ENCODE measurements at regions not wholly inside any gene's neighbourhood (a gene's known extent, or its start where the extent isn't known, plus 50 kb on each side); places are given as distances from the start of the nearest gene placed in this dataset.

GRCh38 chr3:78041486-78041885 lies 1001.6 kb downstream of the ROBO2 start:
- no peak for DNase-seq (ENCODE audit: low spot score in 2 of 2)
- H3K4me3 ChIP-seq (ENCODE audit: low read depth, poor library complexity, severe bottlenecking), result no peak overlapping the region
- intact Hi-C loops (cut with DNase I; ENCODE audit: low total_unique reads), result no loop called here
- TF ChIP-seq, protein P1, sequence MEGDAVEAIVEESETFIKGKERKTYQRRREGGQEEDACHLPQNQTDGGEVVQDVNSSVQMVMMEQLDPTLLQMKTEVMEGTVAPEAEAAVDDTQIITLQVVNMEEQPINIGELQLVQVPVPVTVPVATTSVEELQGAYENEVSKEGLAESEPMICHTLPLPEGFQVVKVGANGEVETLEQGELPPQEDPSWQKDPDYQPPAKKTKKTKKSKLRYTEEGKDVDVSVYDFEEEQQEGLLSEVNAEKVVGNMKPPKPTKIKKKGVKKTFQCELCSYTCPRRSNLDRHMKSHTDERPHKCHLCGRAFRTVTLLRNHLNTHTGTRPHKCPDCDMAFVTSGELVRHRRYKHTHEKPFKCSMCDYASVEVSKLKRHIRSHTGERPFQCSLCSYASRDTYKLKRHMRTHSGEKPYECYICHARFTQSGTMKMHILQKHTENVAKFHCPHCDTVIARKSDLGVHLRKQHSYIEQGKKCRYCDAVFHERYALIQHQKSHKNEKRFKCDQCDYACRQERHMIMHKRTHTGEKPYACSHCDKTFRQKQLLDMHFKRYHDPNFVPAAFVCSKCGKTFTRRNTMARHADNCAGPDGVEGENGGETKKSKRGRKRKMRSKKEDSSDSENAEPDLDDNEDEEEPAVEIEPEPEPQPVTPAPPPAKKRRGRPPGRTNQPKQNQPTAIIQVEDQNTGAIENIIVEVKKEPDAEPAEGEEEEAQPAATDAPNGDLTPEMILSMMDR (IDR thresholded peaks at IDR 0.05), result no peak
- no peak for TF ChIP-seq POLR2A (IDR thresholded peaks at IDR 0.05)
- 49 to 63% methylated on average over 1 of the region's 1 CpG for WGBS, 2 donors

- no peak overlapping the region for H3K4me3 ChIP-seq (ENCODE audit: low read depth, poor library complexity, severe bottlenecking)
- no peak for DNase-seq (ENCODE audit: low spot score in 2 of 2)
- WGBS, 2 donors, result 84 to 89% methylated on average over 6 of the region's 6 CpGs
- TF ChIP-seq, protein P1 (IDR thresholded peaks at IDR 0.05), result no peak
- no peak for TF ChIP-seq POLR2A (IDR thresholded peaks at IDR 0.05)
- intact Hi-C loops (cut with DNase I; ENCODE audit: low total_unique reads), result no loop called here
Measured at GRCh38 chr3:78046566-78046965, 1006.7 kb downstream of the ROBO2 start.

DNA sequence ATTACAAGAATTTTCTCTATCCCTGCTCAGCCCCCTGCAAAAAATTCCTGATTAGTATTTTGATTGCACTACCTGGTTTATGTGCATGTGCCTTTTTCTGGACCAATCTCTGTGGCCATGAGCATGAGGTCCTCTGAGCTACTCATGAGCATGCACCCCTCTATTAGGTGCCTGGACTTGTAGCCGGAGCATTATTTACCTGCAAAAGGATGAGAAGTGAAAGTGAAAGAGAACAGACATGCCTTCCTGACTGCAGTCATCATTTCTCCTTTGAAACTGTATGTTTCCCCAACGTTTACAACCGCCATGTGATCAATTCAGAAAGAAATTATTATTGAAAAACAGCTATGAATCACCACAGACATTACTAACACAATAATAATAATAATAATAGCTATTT lies 1008.8 kb downstream of the ROBO2 start:
- intact Hi-C loops (cut with DNase I; ENCODE audit: low total_unique reads), result no loop called here
- 63 to 64% methylated on average over 3 of the region's 3 CpGs for WGBS, 2 donors
- no peak overlapping the region for H3K4me3 ChIP-seq (ENCODE audit: low read depth, poor library complexity, severe bottlenecking)
- TF ChIP-seq POLR2A (IDR thresholded peaks at IDR 0.05), result no peak
- TF ChIP-seq, protein P1 (IDR thresholded peaks at IDR 0.05), result no peak
- DNase-seq (ENCODE audit: low spot score in 2 of 2), result no peak

- WGBS, 2 donors, result 33 to 43% methylated on average over 4 of the region's 4 CpGs
- TF ChIP-seq, protein P1 (IDR thresholded peaks at IDR 0.05), result no peak
- TF ChIP-seq POLR2A (IDR thresholded peaks at IDR 0.05), result no peak
- no peak overlapping the region for H3K4me3 ChIP-seq (ENCODE audit: low read depth, poor library complexity, severe bottlenecking)
- no peak for DNase-seq (ENCODE audit: low spot score in 2 of 2)
- intact Hi-C loops (cut with DNase I; ENCODE audit: low total_unique reads), result no loop called here
Measured at GRCh38 chr3:78049521-78049920, 1009.6 kb downstream of the ROBO2 start.

DNA sequence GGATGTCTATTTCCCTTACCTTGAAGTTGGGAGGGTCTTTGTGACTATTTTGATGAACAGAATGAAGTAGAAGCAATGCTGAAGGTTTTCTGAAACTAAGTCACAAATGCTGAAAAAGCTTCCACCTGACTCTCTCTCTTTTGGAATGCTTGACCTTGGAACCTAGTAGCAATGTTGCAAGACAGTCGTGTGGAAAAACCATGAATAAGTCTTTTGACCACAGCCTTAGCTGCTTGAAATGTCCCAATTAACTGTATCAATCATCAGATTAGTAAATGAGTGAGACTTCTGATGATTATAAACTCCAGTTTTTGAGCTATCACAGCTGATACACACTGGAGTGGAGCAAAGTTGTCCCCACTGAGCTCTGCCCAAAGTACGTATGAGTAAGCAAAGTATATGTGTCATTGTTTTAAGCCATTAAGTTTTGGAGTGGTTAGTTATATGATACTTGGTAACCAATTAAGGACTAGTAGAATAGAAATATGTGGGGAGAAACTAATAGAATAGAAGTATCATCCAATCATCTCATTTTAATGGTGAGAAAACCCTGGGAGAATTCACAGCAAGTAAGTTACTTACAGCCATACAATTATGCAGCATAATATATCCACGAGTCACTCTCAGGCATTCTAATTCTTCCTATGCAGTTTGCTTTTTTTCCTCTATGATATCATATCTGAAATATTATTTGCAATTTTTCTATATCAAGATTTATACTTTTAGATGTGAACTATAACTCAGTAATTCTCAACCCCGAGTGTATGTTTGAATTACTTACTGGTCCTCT lies 1010.6 kb downstream of the ROBO2 start:
- TF ChIP-seq, protein P1 (IDR thresholded peaks at IDR 0.05), result no peak
- no peak for TF ChIP-seq POLR2A (IDR thresholded peaks at IDR 0.05)

GRCh38 chr3:78052746-78053145 lies 1012.8 kb downstream of the ROBO2 start:
- TF ChIP-seq, protein P1 (IDR thresholded peaks at IDR 0.05), result no peak
- no peak for TF ChIP-seq POLR2A (IDR thresholded peaks at IDR 0.05)
- no peak for DNase-seq (ENCODE audit: low spot score in 2 of 2)
- WGBS, 2 donors, result 85 to 89% methylated on average over 8 of the region's 8 CpGs
- H3K4me3 ChIP-seq (ENCODE audit: low read depth, poor library complexity, severe bottlenecking), result no peak overlapping the region
- intact Hi-C loops (cut with DNase I; ENCODE audit: low total_unique reads), result no loop called here

More for the DNA sequence above, 1010.6 kb downstream of the ROBO2 start:
- no peak overlapping the region for H3K4me3 ChIP-seq (ENCODE audit: low read depth, poor library complexity, severe bottlenecking)
- intact Hi-C loops (cut with DNase I; ENCODE audit: low total_unique reads), result no loop called here
- no peak for DNase-seq (ENCODE audit: low spot score in 2 of 2)
- 83 to 87% methylated on average over 4 of the region's 4 CpGs for WGBS, 2 donors
